NCI-H345 treated with DMSO at 0.1 percent for 48 hours (cell line): ENCODE measurements at regions not wholly inside any gene's neighbourhood (a gene's known extent, or its start where the extent isn't known, plus 50 kb on each side); places are given as distances from the start of the nearest gene placed in this dataset.
"Not testable (repeated sequence)": the region's sequence is repeated elsewhere in the genome, so short reads cannot be mapped to it uniquely, and the experiment has no call there.

Experiments
- DNase-seq: peaks from one replicate; lab custom pipeline; 2025; ENCODE audit not compliant: unreplicated experiment; lab: John Stamatoyannopoulos, UW

GRCh38 chr2:217597681-217598080 is 405.1 kb downstream of the TNS1 start:
- no peak for DNase-seq

- no peak for DNase-seq
Measured at GRCh38 chr2:217597145-217597544, 405.6 kb downstream of the TNS1 start.

GRCh38 chr2:217593732-217594131 is 409.1 kb downstream of the TNS1 start:
- DNase-seq = no peak

- no peak for DNase-seq
Measured at GRCh38 chr2:217588266-217588665, 414.5 kb downstream of the TNS1 start.

GRCh38 chr2:217585362-217585761 is 417.4 kb downstream of the TNS1 start:
- DNase-seq = no peak

GRCh38 chr2:217580407-217580806 is 422.4 kb downstream of the TNS1 start:
- DNase-seq = not testable (repeated sequence)

- DNase-seq = no peak
Measured at GRCh38 chr2:217573571-217573970, 429.2 kb downstream of the TNS1 start.

GRCh38 chr2:217570394-217570793 is 432.4 kb downstream of the TNS1 start:
- no peak for DNase-seq

GRCh38 chr2:217568289-217568971 is 434.4 kb downstream of the TNS1 start:
- DNase-seq = no peak

GRCh38 chr2:217563565-217563964 is 439.2 kb downstream of the TNS1 start:
- no peak for DNase-seq

- no peak for DNase-seq
Measured at GRCh38 chr2:217562871-217563480, 439.8 kb downstream of the TNS1 start.

GRCh38 chr2:217559084-217559483 is 443.7 kb downstream of the TNS1 start:
- DNase-seq = no peak

- no peak for DNase-seq
Measured at GRCh38 chr2:217555081-217555876, 447.5 kb downstream of the TNS1 start.

GRCh38 chr2:217553679-217554078 is 449.1 kb downstream of the TNS1 start:
- no peak for DNase-seq

- DNase-seq = no peak
Measured at GRCh38 chr2:217553202-217553601, 449.6 kb downstream of the TNS1 start.

GRCh38 chr2:217552081-217552480 is 450.7 kb downstream of the TNS1 start:
- no peak for DNase-seq

GRCh38 chr2:217551252-217551899 is 451.4 kb downstream of the TNS1 start:
- no peak for DNase-seq

- no peak for DNase-seq
Measured at GRCh38 chr2:217539126-217539525, 463.7 kb downstream of the TNS1 start.

- DNase-seq = no peak
Measured at GRCh38 chr2:217538719-217539118, 464.1 kb downstream of the TNS1 start.

GRCh38 chr2:217535957-217536708 is 466.7 kb downstream of the TNS1 start:
- no peak for DNase-seq
